H1 (cell line): ENCODE measurements at regions not wholly inside any gene's neighbourhood (a gene's known extent, or its start where the extent isn't known, plus 50 kb on each side); places are given as distances from the start of the nearest gene placed in this dataset.

Experiments
- CTCF ChIA-PET: fragments of 300-600 bp; sonication (Branson Sonifier 250); formaldehyde crosslinking; loops from one replicate; lab custom pipeline; 2021; ENCODE audit not compliant: partially characterized antibody; lab: Charles Lee
- POLR2A ChIA-PET: fragments of 300-600 bp; sonication (Branson Sonifier 250); formaldehyde crosslinking; loops from one replicate; lab custom pipeline; 2021; ENCODE audit warnings: inconsistent platforms; ENCODE audit not compliant: partially characterized antibody; lab: Charles Lee
- DNase-seq, 2 experiments: peaks; one replicate each; pipeline versions ENCODE4 v3.0.0 to v3.0.0-alpha.2; 2010 to 2022; ENCODE audit warnings: low spot score in 2 of 2, low read depth in 1 of 2, mixed read lengths in 1 of 2
- FAIRE-seq: peaks from 2 replicates; lab custom pipeline; 2011; peaks lifted over from hg19 to GRCh38; lab: Jason Lieb, UNC
- H2AFZ ChIP-seq: 2 replicates; pipeline ENCODE4 v1.8.1; 2012; ENCODE audit warnings: low read length, inconsistent platforms
- H2AK5ac ChIP-seq: 2 replicates; pipeline ENCODE4 v1.6.1; 2013; ENCODE audit warnings: low read depth, low read length
- H2BK120ac ChIP-seq: replicated peaks from 2 replicates; pipeline ENCODE3; 2013; ENCODE audit warnings: low read depth, low read length, inconsistent platforms
- H2BK12ac ChIP-seq: 2 replicates; pipeline ENCODE4 v1.6.1; 2013; ENCODE audit warnings: low read depth, low read length
- H2BK15ac ChIP-seq: 2 replicates; pipeline ENCODE4 v1.6.1; 2013; ENCODE audit warnings: low read length
- H2BK20ac ChIP-seq: 2 replicates; pipeline ENCODE4 v1.6.1; 2013; ENCODE audit warnings: low read length
- H2BK5ac ChIP-seq: 2 replicates; pipeline ENCODE4 v1.6.1; 2013; ENCODE audit warnings: low read depth, low read length
- H3K14ac ChIP-seq: 2 replicates; pipeline ENCODE4 v1.6.1; 2013; ENCODE audit warnings: inconsistent platforms; ENCODE audit not compliant: insufficient read length
- H3K18ac ChIP-seq: 2 replicates; pipeline ENCODE4 v1.6.1; 2013; ENCODE audit warnings: low read length; ENCODE audit errors: extremely low read depth
- H3K23ac ChIP-seq: 2 replicates; pipeline ENCODE4 v1.6.1; 2013; ENCODE audit warnings: inconsistent platforms; ENCODE audit not compliant: insufficient read length
- H3K23me2 ChIP-seq: 2 replicates; pipeline ENCODE4 v1.6.1; 2013; ENCODE audit warnings: low read depth, low read length
- H3K27ac ChIP-seq: 2 replicates; pipeline ENCODE4 v1.6.1; 2011; ENCODE audit warnings: low read depth, low read length, inconsistent platforms
- H3K27me3 ChIP-seq, 4 experiments: replicated peaks in 1 of 4; 1 replicate in 1 of 4; 2 replicates in 3 of 4; pipeline versions ENCODE4 v1.6.1 to v1.8.1; 2011 to 2013; ENCODE audit warnings: low read length in 3 of 4, mild to moderate bottlenecking in 3 of 4, inconsistent platforms in 2 of 4, mixed read lengths in 2 of 4, moderate library complexity in 1 of 4; ENCODE audit not compliant: control insufficient read depth in 3 of 4, insufficient read depth in 3 of 4; ENCODE audit errors: extremely low read depth in 1 of 4
- H3K36me3 ChIP-seq, 4 experiments: 2 replicates each; pipeline versions ENCODE4 v1.6.1 to v1.8.1; 2011 to 2013; ENCODE audit warnings: mild to moderate bottlenecking in 4 of 4, low read length in 3 of 4, moderate library complexity in 2 of 4, control low read depth in 1 of 4, inconsistent platforms in 1 of 4; ENCODE audit not compliant: insufficient read depth in 4 of 4, control insufficient read depth in 2 of 4
- H3K4ac ChIP-seq: replicated peaks from 2 replicates; pipeline ENCODE3; 2013; ENCODE audit warnings: low read length, low read depth, mixed read lengths, inconsistent platforms; ENCODE audit not compliant: insufficient read length
- H3K4me1 ChIP-seq, 4 experiments: replicated peaks in 1 of 4; 1 replicate in 1 of 4; 2 replicates in 3 of 4; pipeline versions ENCODE4 v1.6.1 to v1.8.1; 2011 to 2013; ENCODE audit warnings: low read length in 3 of 4, inconsistent platforms in 2 of 4, mixed read lengths in 1 of 4; ENCODE audit not compliant: insufficient read depth in 4 of 4, control insufficient read depth in 3 of 4
- H3K4me2 ChIP-seq, 2 experiments: 2 replicates each; pipeline versions ENCODE4 v1.6.1 to v1.8.1; 2011 to 2013; ENCODE audit warnings: low read depth in 2 of 2, low read length in 2 of 2, control low read depth in 1 of 2, inconsistent platforms in 1 of 2, mild to moderate bottlenecking in 1 of 2; ENCODE audit not compliant: insufficient read depth in 1 of 2
- H3K4me3 ChIP-seq, 4 experiments: fragments of 200-600, 300-600 bp in 1 of 4; sonication (generic), shearing (Covaris generic), sonication (Bioruptor Twin) in 1 of 4; 2 replicates each; pipeline versions ENCODE4 v1.5.1 to v1.8.1; 2011 to 2016; ENCODE audit warnings: low read length in 4 of 4, low read depth in 3 of 4, control low read depth in 2 of 4, inconsistent platforms in 2 of 4, mild to moderate bottlenecking in 2 of 4, mixed read lengths in 1 of 4, moderate library complexity in 1 of 4; ENCODE audit not compliant: insufficient read depth in 2 of 4; ENCODE audit errors: extremely low read depth in 1 of 4
- H3K56ac ChIP-seq: replicated peaks from 2 replicates; pipeline ENCODE3; 2013; ENCODE audit warnings: low read depth, mild to moderate bottlenecking, mixed read lengths, low read length, inconsistent platforms; ENCODE audit not compliant: insufficient read length
- H3K79me1 ChIP-seq: 2 replicates; pipeline ENCODE4 v1.6.1; 2013; ENCODE audit warnings: low read depth, low read length, control low read depth
- H3K79me2 ChIP-seq, 2 experiments: 2 replicates each; pipeline versions ENCODE4 v1.6.1 to v1.8.1; 2012 to 2013; ENCODE audit warnings: low read length in 2 of 2, mild to moderate bottlenecking in 2 of 2, inconsistent platforms in 1 of 2; ENCODE audit not compliant: insufficient read depth in 2 of 2, control insufficient read depth in 1 of 2
- H3K9ac ChIP-seq, 4 experiments: replicated peaks in 1 of 4; 1 replicate in 1 of 4; 2 replicates in 3 of 4; pipeline versions ENCODE4 v1.6.1 to v1.8.1; 2011 to 2013; ENCODE audit warnings: low read depth in 3 of 4, low read length in 3 of 4, control low read depth in 2 of 4, mild to moderate bottlenecking in 2 of 4, moderate library complexity in 2 of 4, inconsistent platforms in 1 of 4; ENCODE audit errors: extremely low read depth in 1 of 4
- H3K9me3 ChIP-seq, 2 experiments: 2 replicates each; pipeline versions ENCODE4 v1.6.1 to v1.8.1; 2012 to 2013; ENCODE audit warnings: mild to moderate bottlenecking in 2 of 2, moderate library complexity in 2 of 2, control low read depth in 1 of 2, inconsistent platforms in 1 of 2, low read depth in 1 of 2, low read length in 1 of 2, mixed read lengths in 1 of 2; ENCODE audit not compliant: insufficient read depth in 2 of 2
- H4K20me1 ChIP-seq, 2 experiments: replicated peaks in 1 of 2; 2 replicates each; pipeline versions ENCODE3 to v1.8.1; 2011 to 2013; ENCODE audit warnings: inconsistent platforms in 2 of 2, low read length in 2 of 2, mild to moderate bottlenecking in 1 of 2; ENCODE audit not compliant: insufficient read depth in 2 of 2, control insufficient read depth in 1 of 2
- H4K5ac ChIP-seq: 2 replicates; pipeline ENCODE4 v1.6.1; 2013; ENCODE audit warnings: low read length, low read depth, mixed read lengths, inconsistent platforms; ENCODE audit not compliant: insufficient read length
- H4K8ac ChIP-seq: 2 replicates; pipeline ENCODE4 v1.8.0; 2013; ENCODE audit warnings: mild to moderate bottlenecking, moderate library complexity, low read length, inconsistent platforms; ENCODE audit not compliant: insufficient read depth; ENCODE audit errors: extremely low read depth
- H4K91ac ChIP-seq: replicated peaks from 2 replicates; pipeline ENCODE3; 2013; ENCODE audit warnings: low read length, mixed read lengths, inconsistent platforms; ENCODE audit not compliant: insufficient read length
- EP300 ChIP-seq, 2 experiments: IDR thresholded peaks; 1 replicate in 1 of 2; 2 replicates in 1 of 2; pipeline ENCODE4 v1.6.1; 2011 to 2012; ENCODE audit warnings: low read depth in 2 of 2, low read length in 2 of 2, mild to moderate bottlenecking in 2 of 2, borderline replicate concordance in 1 of 2, inconsistent platforms in 1 of 2, moderate library complexity in 1 of 2
- FOSL1 ChIP-seq: IDR thresholded peaks from 2 replicates; pipeline ENCODE4 v1.6.1; 2011; ENCODE audit warnings: mild to moderate bottlenecking, low read depth, low read length, moderate library complexity; ENCODE audit not compliant: insufficient read depth
- HDAC6 ChIP-seq: IDR thresholded peaks from one replicate; pipeline ENCODE4 v1.7.1; 2012; ENCODE audit warnings: low read depth, mild to moderate bottlenecking, inconsistent platforms, low read length, moderate library complexity

- H2AFZ ChIP-seq: no peak overlapping the region
- no peak overlapping the region for H2BK5ac ChIP-seq
- FAIRE-seq (no peak), DNase-seq (no peak)
- H3K4me1 ChIP-seq: no peaks in the 10 kb centered on the region
- no peak overlapping the region for H4K5ac ChIP-seq
- H4K8ac ChIP-seq: no peak overlapping the region
- no peaks in the 10 kb centered on the region for H3K9me3 ChIP-seq
- no peak overlapping the region for H3K4me3 ChIP-seq
- no peak overlapping the region for H2BK15ac ChIP-seq
- H3K27me3 ChIP-seq: no peaks in the 10 kb centered on the region
- H3K9ac ChIP-seq: no peak overlapping the region
- no peak overlapping the region for H3K4ac ChIP-seq
- no peak overlapping the region for H2BK20ac ChIP-seq
- H2BK120ac ChIP-seq: no peak overlapping the region
- no peaks in the 10 kb centered on the region for H3K36me3 ChIP-seq
- H3K23ac ChIP-seq: no peak overlapping the region
- no peak overlapping the region for H4K91ac ChIP-seq
- no peak overlapping the region for H3K14ac ChIP-seq
- no peak overlapping the region for H3K27ac ChIP-seq
- no peaks in the 10 kb centered on the region for H4K20me1 ChIP-seq
- no peak overlapping the region for H2AK5ac ChIP-seq
- H3K56ac ChIP-seq: no peak overlapping the region
- H3K18ac ChIP-seq: no peak overlapping the region
- no peak overlapping the region for H2BK12ac ChIP-seq
- no peak overlapping the region for H3K4me2 ChIP-seq
- ChIA-PET CTCF (no interaction called here), POLR2A (no interaction called here)
- no peaks in the 10 kb centered on the region for H3K79me2 ChIP-seq
- no peaks in the 10 kb centered on the region; the same call in 1 of the 2 replicates for H3K23me2 ChIP-seq
- H3K79me1 ChIP-seq: no peaks in the 10 kb centered on the region
- TF ChIP-seq EP300 (IDR thresholded peaks at IDR 0.05; ENCODE audit: borderline replicate concordance in 1 of 2, low read depth in 2 of 2, low read length in 2 of 2): no peak
- no peak for TF ChIP-seq HDAC6
- no peak for TF ChIP-seq FOSL1
These were observed 156.8 kb downstream of the IMPG2 start for GRCh38 chr3:101163554-101163953.
